Neural crest cell (in vitro differentiated cells): ENCODE measurements at regions not wholly inside any gene's neighbourhood (a gene's known extent, or its start where the extent isn't known, plus 50 kb on each side); places are given as distances from the start of the nearest gene placed in this dataset.
"Not testable (repeated sequence)": the region's sequence is repeated elsewhere in the genome, so short reads cannot be mapped to it uniquely, and the experiment has no call there.

Experiments used
- DNase-seq: peaks from one replicate; pipeline ENCODE4 v3.0.0; 2021; ENCODE audit warnings: low read depth, mixed read lengths, low spot score
- H3K27ac Mint-ChIP-seq: one replicate; pipeline ENCODE4 v1.8.0; 2021; ENCODE audit warnings: mild to moderate bottlenecking, mixed read lengths; ENCODE audit not compliant: unreplicated experiment
- H3K27me3 Mint-ChIP-seq: 2 replicates; pipeline ENCODE4 v1.8.0; 2021; ENCODE audit warnings: low read depth, mild to moderate bottlenecking, mixed read lengths
- H3K36me3 Mint-ChIP-seq: 2 replicates; pipeline ENCODE4 v1.8.0; 2021; ENCODE audit warnings: low read depth, mild to moderate bottlenecking, mixed read lengths
- H3K4me1 Mint-ChIP-seq: 2 replicates; pipeline ENCODE4 v1.8.0; 2021; ENCODE audit warnings: mixed read lengths
- H3K4me3 Mint-ChIP-seq: one replicate; pipeline ENCODE4 v1.8.0; 2021; ENCODE audit warnings: mild to moderate bottlenecking, mixed read lengths
- H3K9me3 Mint-ChIP-seq: 2 replicates; pipeline ENCODE4 v1.8.0; 2021; ENCODE audit warnings: mixed read lengths
- TF ChIP-seq, protein P1 (sequence below): fragments of 200-600 bp; sonication (generic); conservative IDR thresholded peaks from 2 replicates; pipeline ENCODE4 v1.5.0; 2021; ENCODE audit warnings: antibody characterized with exemption, mild to moderate bottlenecking

GRCh38 chr1:104018922-104019674, 269.4 kb downstream of the AMY1C start:
- Mint-ChIP-seq H3K36me3 (no peaks in the 10 kb centered on the region), H3K4me1 (no peaks in the 10 kb centered on the region), H3K27ac (no peak overlapping the region), H3K27me3 (peaks cover 8% of the 10 kb centered on the region), H3K4me3 (no peak overlapping the region), H3K9me3 (peaks cover 7% of the 10 kb centered on the region)
- TF ChIP-seq, protein P1, sequence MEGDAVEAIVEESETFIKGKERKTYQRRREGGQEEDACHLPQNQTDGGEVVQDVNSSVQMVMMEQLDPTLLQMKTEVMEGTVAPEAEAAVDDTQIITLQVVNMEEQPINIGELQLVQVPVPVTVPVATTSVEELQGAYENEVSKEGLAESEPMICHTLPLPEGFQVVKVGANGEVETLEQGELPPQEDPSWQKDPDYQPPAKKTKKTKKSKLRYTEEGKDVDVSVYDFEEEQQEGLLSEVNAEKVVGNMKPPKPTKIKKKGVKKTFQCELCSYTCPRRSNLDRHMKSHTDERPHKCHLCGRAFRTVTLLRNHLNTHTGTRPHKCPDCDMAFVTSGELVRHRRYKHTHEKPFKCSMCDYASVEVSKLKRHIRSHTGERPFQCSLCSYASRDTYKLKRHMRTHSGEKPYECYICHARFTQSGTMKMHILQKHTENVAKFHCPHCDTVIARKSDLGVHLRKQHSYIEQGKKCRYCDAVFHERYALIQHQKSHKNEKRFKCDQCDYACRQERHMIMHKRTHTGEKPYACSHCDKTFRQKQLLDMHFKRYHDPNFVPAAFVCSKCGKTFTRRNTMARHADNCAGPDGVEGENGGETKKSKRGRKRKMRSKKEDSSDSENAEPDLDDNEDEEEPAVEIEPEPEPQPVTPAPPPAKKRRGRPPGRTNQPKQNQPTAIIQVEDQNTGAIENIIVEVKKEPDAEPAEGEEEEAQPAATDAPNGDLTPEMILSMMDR, result no peak
- DNase-seq, result no peak

DNA sequence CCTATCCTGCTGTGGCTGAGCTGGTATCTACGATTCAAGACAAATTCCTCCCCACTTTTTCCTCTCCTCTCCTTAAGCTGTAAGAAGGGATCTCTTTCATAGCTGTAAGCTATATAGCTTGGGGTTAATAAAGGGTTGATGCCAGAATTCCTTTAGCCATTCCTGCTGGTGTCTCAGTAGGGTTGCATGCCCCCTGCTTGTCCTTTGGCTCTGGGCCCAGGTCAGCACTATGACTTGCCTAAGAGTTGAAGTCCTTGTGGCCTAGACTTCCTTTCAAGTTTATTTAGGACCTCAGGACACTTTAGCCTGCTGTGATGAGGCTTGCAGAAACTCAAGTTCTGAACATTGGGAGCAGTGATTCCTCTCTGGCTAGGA, 270.0 kb downstream of the AMY1C start:
- no peak for DNase-seq
- peaks cover 5% of the 10 kb centered on the region for H3K9me3 Mint-ChIP-seq
- no peak overlapping the region for H3K27ac Mint-ChIP-seq
- peaks cover 11% of the 10 kb centered on the region for H3K27me3 Mint-ChIP-seq
- H3K4me3 Mint-ChIP-seq, result no peak overlapping the region
- no peaks in the 10 kb centered on the region for H3K36me3 Mint-ChIP-seq
- H3K4me1 Mint-ChIP-seq, result no peaks in the 10 kb centered on the region
- TF ChIP-seq, protein P1, result no peak

DNA sequence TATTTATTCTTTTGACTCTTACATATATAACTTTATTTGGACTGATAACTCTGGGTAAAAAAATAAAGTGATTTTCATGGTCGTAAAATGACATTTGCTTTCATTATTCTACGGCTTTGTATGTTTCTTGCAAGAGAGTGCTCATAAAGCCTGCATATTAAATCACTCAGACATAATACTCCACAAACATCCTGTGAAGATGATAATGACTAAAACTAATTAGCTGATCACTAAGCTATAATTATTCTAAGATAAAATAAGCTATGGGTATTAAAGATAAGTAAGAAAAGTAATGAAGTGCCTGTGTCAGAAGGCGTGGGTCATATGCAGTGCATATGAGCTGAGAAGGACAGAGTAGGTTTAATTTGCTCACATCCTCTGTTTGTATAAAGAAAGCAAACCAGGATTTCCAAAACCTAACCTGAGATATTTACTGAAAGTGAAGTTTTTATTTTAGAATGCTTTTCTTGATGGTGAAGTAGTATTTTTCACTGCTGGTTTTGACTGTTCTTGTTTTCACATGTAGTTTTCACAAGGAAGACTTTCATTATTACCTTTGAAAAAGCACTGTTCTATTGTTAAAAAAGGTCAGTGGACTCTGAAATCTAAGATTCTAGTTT, 278.8 kb downstream of the AMY1C start:
- no peak for DNase-seq
- Mint-ChIP-seq H3K27me3 (peaks cover 9% of the 10 kb centered on the region), H3K36me3 (no peaks in the 10 kb centered on the region), H3K27ac (no peak overlapping the region), H3K4me1 (no peaks in the 10 kb centered on the region), H3K4me3 (no peak overlapping the region), H3K9me3 (no peaks in the 10 kb centered on the region)
- TF ChIP-seq, protein P1, result no peak

- Mint-ChIP-seq H3K4me3 (no peak overlapping the region), H3K4me1 (no peaks in the 10 kb centered on the region), H3K36me3 (no peaks in the 10 kb centered on the region), H3K9me3 (no peaks in the 10 kb centered on the region), H3K27ac (no peak overlapping the region), H3K27me3 (peaks cover 8% of the 10 kb centered on the region)
- DNase-seq, result no peak
- TF ChIP-seq, protein P1, result no peak
These were observed 279.8 kb downstream of the AMY1C start for GRCh38 chr1:104029456-104029970.

GRCh38 chr1:104056786-104057185, 307.1 kb downstream of the AMY1C start:
- Mint-ChIP-seq H3K36me3 (no peaks in the 10 kb centered on the region), H3K4me1 (peaks cover 8% of the 10 kb centered on the region), H3K27me3 (no peaks in the 10 kb centered on the region), H3K27ac (no peak overlapping the region), H3K4me3 (no peak overlapping the region), H3K9me3 (peaks cover 4% of the 10 kb centered on the region)
- TF ChIP-seq, protein P1, result no peak
- no peak for DNase-seq

DNA sequence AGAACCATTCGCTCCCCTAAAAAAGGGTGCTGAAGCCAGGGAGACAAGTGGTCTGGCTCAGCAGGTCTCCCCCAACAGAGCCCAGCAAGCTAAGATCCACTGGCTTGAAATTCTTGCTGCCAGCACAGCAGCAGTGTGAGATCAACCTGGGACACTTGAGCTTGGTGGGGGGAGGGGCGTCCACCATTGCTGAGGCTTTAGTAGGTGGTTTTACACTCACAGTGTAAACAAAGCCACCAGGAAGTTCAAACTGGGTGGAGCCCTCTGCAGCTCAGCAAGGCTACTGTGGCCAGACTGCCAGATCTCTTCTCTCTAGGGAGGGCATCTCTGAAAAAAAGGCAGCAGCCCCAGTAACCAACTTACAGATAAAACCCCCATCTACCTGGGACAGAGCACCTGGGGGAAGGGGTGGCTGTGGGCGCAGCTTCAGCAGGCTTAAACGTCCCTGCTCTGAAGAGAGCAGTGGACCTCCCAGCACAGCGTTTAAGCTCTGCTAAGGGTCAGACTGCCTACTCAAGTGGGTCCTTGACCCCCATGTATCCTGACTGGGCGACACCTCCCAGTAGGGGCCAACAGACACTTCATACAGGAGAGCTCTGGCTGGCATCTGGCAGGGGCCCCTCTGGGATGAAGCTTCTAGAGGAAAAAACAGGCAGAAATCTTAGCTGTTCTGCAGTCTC, 307.7 kb downstream of the AMY1C start:
- H3K4me3 Mint-ChIP-seq, H3K9me3 Mint-ChIP-seq, DNase-seq, H3K4me1 Mint-ChIP-seq, H3K36me3 Mint-ChIP-seq, H3K27me3 Mint-ChIP-seq, H3K27ac Mint-ChIP-seq: not testable (repeated sequence)

DNA sequence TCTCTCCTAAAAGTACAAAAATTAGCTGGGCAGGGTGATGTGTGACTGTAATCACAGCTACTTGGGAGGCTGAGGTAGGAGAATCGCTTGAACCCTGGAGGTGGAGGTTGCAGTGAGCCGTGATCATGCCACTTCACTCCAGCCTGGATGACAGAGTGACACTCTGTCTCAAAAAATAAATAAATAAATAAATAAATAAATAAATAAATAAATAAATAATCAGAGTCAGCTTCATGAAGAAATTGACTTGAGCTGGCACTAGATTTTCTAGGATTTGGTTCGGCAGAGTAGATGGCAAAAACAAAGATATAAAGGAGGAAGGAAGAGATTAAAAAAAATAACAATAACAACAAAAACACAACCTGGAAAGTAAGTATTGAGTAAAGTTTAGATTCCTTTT, 311.9 kb downstream of the AMY1C start:
- not testable (repeated sequence) for DNase-seq, H3K9me3 Mint-ChIP-seq, H3K36me3 Mint-ChIP-seq, H3K27me3 Mint-ChIP-seq, H3K27ac Mint-ChIP-seq, H3K4me1 Mint-ChIP-seq, H3K4me3 Mint-ChIP-seq
